OCI-LY7 (cell line): ENCODE measurements at regions not wholly inside any gene's neighbourhood (a gene's known extent, or its start where the extent isn't known, plus 50 kb on each side); places are given as distances from the start of the nearest gene placed in this dataset.

ENCODE experiments used
- BruUV-seq: library from RNA; stranded (reverse); fragments of 400-500 nt; replicated peaks from 2 replicates; lab custom pipeline; 2021; lab: Mats Ljungman, UMichigan
- CTCF ChIA-PET: fragments of 300-600 bp; sonication (Branson Sonifier 250); formaldehyde crosslinking; loops from one replicate; lab custom pipeline; 2022; ENCODE audit warnings: antibody characterized with exemption; ENCODE audit not compliant: unreplicated experiment; lab: Charles Lee
- POLR2A ChIA-PET: fragments of 300-600 bp; sonication (Branson Sonifier 250); formaldehyde crosslinking; loops from one replicate; lab custom pipeline; 2022; ENCODE audit warnings: antibody characterized with exemption; lab: Charles Lee
- DNase-seq: peaks from one replicate; pipeline ENCODE4 v3.0.0-alpha.2; 2015; ENCODE audit warnings: low spot score
- H2AFZ ChIP-seq: fragments of 200-600 bp; sonication (generic), shearing (Covaris generic); 2 replicates; pipeline ENCODE4 v1.6.1; 2014; ENCODE audit warnings: mild to moderate bottlenecking, antibody characterized with exemption, low read length, moderate library complexity
- H3K27ac ChIP-seq: fragments of 200-600 bp; sonication (generic); 2 replicates; pipeline ENCODE4 v1.5.1; 2014; ENCODE audit warnings: mixed run types, low read depth, mild to moderate bottlenecking, moderate library complexity, low read length, inconsistent platforms; ENCODE audit not compliant: poor library complexity, severe bottlenecking
- H3K36me3 ChIP-seq: fragments of 200-600 bp; sonication (generic); 2 replicates; pipeline ENCODE4 v1.6.1; 2014; ENCODE audit warnings: mild to moderate bottlenecking, antibody characterized with exemption, low read length, moderate library complexity, mixed read lengths; ENCODE audit not compliant: insufficient read depth
- H3K4me1 ChIP-seq: fragments of 200-600 bp; sonication (generic); 2 replicates; pipeline ENCODE4 v1.5.1; 2014; ENCODE audit warnings: mild to moderate bottlenecking, low read length; ENCODE audit not compliant: insufficient read depth, poor library complexity, severe bottlenecking
- H3K4me2 ChIP-seq: fragments of 200-600 bp; sonication (generic); 2 replicates; pipeline ENCODE4 v1.6.1; 2014; ENCODE audit warnings: mild to moderate bottlenecking, low read length
- H3K4me3 ChIP-seq: fragments of 200-600 bp; sonication (generic); 2 replicates; pipeline ENCODE4 v1.5.1; 2014; ENCODE audit warnings: mild to moderate bottlenecking, low read depth, low read length; ENCODE audit not compliant: poor library complexity, severe bottlenecking
- H3K79me2 ChIP-seq: fragments of 200-600 bp; sonication (generic); 2 replicates; pipeline ENCODE4 v1.6.1; 2016; ENCODE audit warnings: low read depth, mild to moderate bottlenecking, low read length, moderate library complexity, mixed read lengths; ENCODE audit not compliant: insufficient read depth
- H3K9me2 ChIP-seq: fragments of 200-600 bp; sonication (generic); 2 replicates; pipeline ENCODE4 v1.6.1; 2016; ENCODE audit warnings: mild to moderate bottlenecking, low read length, mixed read lengths; ENCODE audit not compliant: insufficient read depth
- H3K9me3 ChIP-seq: fragments of 200-600 bp; sonication (generic); 2 replicates; pipeline ENCODE4 v1.6.1; 2014; ENCODE audit warnings: mild to moderate bottlenecking, mixed run types, low read length, mixed read lengths
- H4K20me1 ChIP-seq: fragments of 200-600 bp; sonication (generic); 2 replicates; pipeline ENCODE4 v1.6.1; 2014; ENCODE audit warnings: mild to moderate bottlenecking, antibody characterized with exemption, low read length, moderate library complexity, mixed read lengths; ENCODE audit not compliant: insufficient read depth
- CTCF ChIP-seq: fragments of 200-600 bp; sonication (generic); conservative IDR thresholded peaks from 2 replicates; pipeline ENCODE4 v1.5.1; 2014; ENCODE audit warnings: mild to moderate bottlenecking, antibody characterized with exemption, low read length, moderate library complexity, mixed read lengths
- EZH2phosphoT487 ChIP-seq: fragments of 200-600 bp; sonication (generic); IDR thresholded peaks from 2 replicates; pipeline ENCODE4 v1.6.1; 2018; ENCODE audit warnings: low read depth, borderline replicate concordance, mild to moderate bottlenecking, mixed run types, antibody characterized with exemption, low read length, moderate library complexity, mixed read lengths
- intact Hi-C: fragments of 100-400 bp; cut with micrococcal nuclease; formaldehyde crosslinking; loops from one replicate; pipeline ENCODE4 v1.10.0; 2022; ENCODE audit not compliant: unreplicated experiment

- no peaks in the 10 kb centered on the region for H4K20me1 ChIP-seq
- no peaks in the 10 kb centered on the region for H3K4me1 ChIP-seq
- intact Hi-C loops: no loop called here
- no peaks in the 10 kb centered on the region for H3K9me2 ChIP-seq
- no peaks in the 10 kb centered on the region for H3K36me3 ChIP-seq
- no TSS peak for BruUV-seq
- no peak for DNase-seq
- H3K27ac ChIP-seq: no peak overlapping the region
- ChIA-PET POLR2A (interaction anchor here (0.6 kb wide), 2 partner anchors 14 to 168 kb away, joined by 3 to 4 read pairs; no protein-coding TSS in a partner anchor), CTCF (no interaction called here)
- TF ChIP-seq EZH2phosphoT487 (no peak), CTCF (no peak)
- H3K9me3 ChIP-seq: no peaks in the 10 kb centered on the region
- no peak overlapping the region for H3K4me3 ChIP-seq
- H2AFZ ChIP-seq: no peak overlapping the region
- no peak overlapping the region for H3K4me2 ChIP-seq
- H3K79me2 ChIP-seq: no peaks in the 10 kb centered on the region
Observed at GRCh38 chr6:145486306-145486705, 249.0 kb downstream of the EPM2A start.

GRCh38 chr6:145489583-145489982 is 245.7 kb downstream of the EPM2A start:
- TF ChIP-seq CTCF (no peak), EZH2phosphoT487 (no peak)
- no peaks in the 10 kb centered on the region for H3K9me3 ChIP-seq
- ChIA-PET POLR2A (interaction anchor here (0.7 kb wide), 1 partner anchor 893 kb away, joined by 3 read pairs; no protein-coding TSS in a partner anchor), CTCF (no interaction called here)
- no TSS peak for BruUV-seq
- H4K20me1 ChIP-seq: no peaks in the 10 kb centered on the region
- intact Hi-C loops: no loop called here
- H3K36me3 ChIP-seq: no peaks in the 10 kb centered on the region
- DNase-seq: no peak
- no peaks in the 10 kb centered on the region for H3K79me2 ChIP-seq
- no peaks in the 10 kb centered on the region for H3K9me2 ChIP-seq
- H3K27ac ChIP-seq: no peak overlapping the region
- no peak overlapping the region for H2AFZ ChIP-seq
- no peaks in the 10 kb centered on the region for H3K4me1 ChIP-seq
- H3K4me2 ChIP-seq: no peak overlapping the region
- H3K4me3 ChIP-seq: no peak overlapping the region

GRCh38 chr6:145490068-145490467 is 245.3 kb downstream of the EPM2A start:
- H2AFZ ChIP-seq: no peak overlapping the region
- no peaks in the 10 kb centered on the region for H3K79me2 ChIP-seq
- no peaks in the 10 kb centered on the region for H4K20me1 ChIP-seq
- no peaks in the 10 kb centered on the region for H3K9me2 ChIP-seq
- no peak overlapping the region for H3K4me2 ChIP-seq
- POLR2A ChIA-PET: no interaction called here
- DNase-seq: no peak
- no TSS peak for BruUV-seq
- H3K36me3 ChIP-seq: no peaks in the 10 kb centered on the region
- H3K4me3 ChIP-seq: no peak overlapping the region
- H3K9me3 ChIP-seq: no peaks in the 10 kb centered on the region
- no peaks in the 10 kb centered on the region for H3K4me1 ChIP-seq
- TF ChIP-seq CTCF (no peak), EZH2phosphoT487 (no peak)
- intact Hi-C loops: no loop called here
- CTCF ChIA-PET: no interaction called here
- no peak overlapping the region for H3K27ac ChIP-seq
